Activated B cell treated with CpG ODN at 0.5 μM for 24 hours (primary cell): ENCODE measurements at regions not wholly inside any gene's neighbourhood (a gene's known extent, or its start where the extent isn't known, plus 50 kb on each side); places are given as distances from the start of the nearest gene placed in this dataset.

Experiments used
- ATAC-seq: fragments of 200-7000 bp; cut with Tn5 transposase; one replicate; pipeline ENCODE4 v1.10.0; 2021; ENCODE audit warnings: low read depth, mild to moderate bottlenecking, moderate library complexity
- CTCF ChIA-PET: fragments of 350-600 bp; sonication (Branson Sonifier 250); formaldehyde crosslinking; loops from one replicate; lab custom pipeline; 2021; ENCODE audit warnings: antibody characterized with exemption; lab: Charles Lee
- POLR2A ChIA-PET: fragments of 350-600 bp; sonication (Branson Sonifier 250); formaldehyde crosslinking; loops from one replicate; lab custom pipeline; 2021; ENCODE audit warnings: antibody characterized with exemption; lab: Charles Lee
- DNase-seq: peaks from one replicate; pipeline ENCODE4 v3.0.0; 2022
- H3K27ac Mint-ChIP-seq: one replicate; pipeline ENCODE4 v1.8.0; 2020; ENCODE audit warnings: mixed read lengths
- H3K27me3 Mint-ChIP-seq: one replicate; pipeline ENCODE4 v1.8.0; 2021; ENCODE audit warnings: mixed read lengths
- H3K36me3 Mint-ChIP-seq: one replicate; pipeline ENCODE4 v1.8.0; 2021; ENCODE audit warnings: low read depth, mixed read lengths
- H3K4me1 Mint-ChIP-seq: one replicate; pipeline ENCODE4 v1.8.0; 2021; ENCODE audit warnings: mixed read lengths
- H3K4me3 Mint-ChIP-seq: one replicate; pipeline ENCODE4 v1.8.0; 2020; ENCODE audit warnings: mild to moderate bottlenecking, mixed read lengths
- H3K9me3 Mint-ChIP-seq: one replicate; pipeline ENCODE4 v1.8.0; 2020; ENCODE audit warnings: mixed read lengths
- CTCF ChIP-seq: fragments of 200-600 bp; IDR thresholded peaks from one replicate; pipeline ENCODE4 v1.8.0; 2022; ENCODE audit warnings: antibody characterized with exemption, mild to moderate bottlenecking
- intact Hi-C: fragments of 100-400 bp; cut with micrococcal nuclease; formaldehyde crosslinking; loops from one replicate; pipeline ENCODE4 v1.15.1; 2024

- ATAC-seq, result no peak
- TF ChIP-seq CTCF, result no peak
- intact Hi-C loops, result no loop called here
- Mint-ChIP-seq H3K27me3 (peaks cover 2% of the 10 kb centered on the region), H3K4me3 (no peak overlapping the region), H3K27ac (no peak overlapping the region), H3K36me3 (no peaks in the 10 kb centered on the region), H3K9me3 (no peaks in the 10 kb centered on the region), H3K4me1 (no peaks in the 10 kb centered on the region)
- ChIA-PET CTCF (no interaction called here), POLR2A (no interaction called here)
- DNase-seq, result no peak
Observed at GRCh38 chr15:39451121-39451688, 129.7 kb upstream of the THBS1 start.

GRCh38 chr15:39451871-39452270, 129.0 kb upstream of the THBS1 start:
- Mint-ChIP-seq H3K4me1 (no peaks in the 10 kb centered on the region), H3K27ac (no peak overlapping the region), H3K4me3 (no peak overlapping the region), H3K27me3 (peaks cover 2% of the 10 kb centered on the region), H3K36me3 (no peaks in the 10 kb centered on the region), H3K9me3 (no peaks in the 10 kb centered on the region)
- ChIA-PET POLR2A (no interaction called here), CTCF (no interaction called here)
- no peak for TF ChIP-seq CTCF
- no peak for ATAC-seq
- no peak for DNase-seq
- intact Hi-C loops, result no loop called here

- no peak for DNase-seq
- ATAC-seq, result no peak
- TF ChIP-seq CTCF, result no peak
- H3K27ac Mint-ChIP-seq, result no peak overlapping the region
- no peaks in the 10 kb centered on the region for H3K9me3 Mint-ChIP-seq
- peaks cover 2% of the 10 kb centered on the region for H3K27me3 Mint-ChIP-seq
- POLR2A ChIA-PET, result no interaction called here
- no peaks in the 10 kb centered on the region for H3K4me1 Mint-ChIP-seq
- no peak overlapping the region for H3K4me3 Mint-ChIP-seq
- H3K36me3 Mint-ChIP-seq, result no peaks in the 10 kb centered on the region
- intact Hi-C loops, result no loop called here
- CTCF ChIA-PET, result no interaction called here
Observed at GRCh38 chr15:39453620-39454019, 127.3 kb upstream of the THBS1 start.

GRCh38 chr15:39454189-39454986, 126.5 kb upstream of the THBS1 start:
- ChIA-PET POLR2A (no interaction called here), CTCF (no interaction called here)
- no peak for ATAC-seq
- no peaks in the 10 kb centered on the region for H3K9me3 Mint-ChIP-seq
- no peak for DNase-seq
- H3K4me1 Mint-ChIP-seq, result no peaks in the 10 kb centered on the region
- no peak overlapping the region for H3K4me3 Mint-ChIP-seq
- intact Hi-C loops, result no loop called here
- TF ChIP-seq CTCF, result no peak
- no peaks in the 10 kb centered on the region for H3K36me3 Mint-ChIP-seq
- H3K27ac Mint-ChIP-seq, result no peak overlapping the region
- peaks cover 2% of the 10 kb centered on the region for H3K27me3 Mint-ChIP-seq

- H3K27ac Mint-ChIP-seq, result no peak overlapping the region
- H3K9me3 Mint-ChIP-seq, result no peaks in the 10 kb centered on the region
- ChIA-PET CTCF (no interaction called here), POLR2A (no interaction called here)
- H3K4me1 Mint-ChIP-seq, result no peaks in the 10 kb centered on the region
- no peak for TF ChIP-seq CTCF
- H3K4me3 Mint-ChIP-seq, result no peak overlapping the region
- no peak for ATAC-seq
- no peaks in the 10 kb centered on the region for H3K27me3 Mint-ChIP-seq
- no peaks in the 10 kb centered on the region for H3K36me3 Mint-ChIP-seq
- DNase-seq, result no peak
- intact Hi-C loops, result no loop called here
Observed at GRCh38 chr15:39455471-39455991, 125.3 kb upstream of the THBS1 start.
